Endothelial cell (in vitro differentiated cells): ENCODE measurements at regions not wholly inside any gene's neighbourhood (a gene's known extent, or its start where the extent isn't known, plus 50 kb on each side); places are given as distances from the start of the nearest gene placed in this dataset.
"Not testable (repeated sequence)": the region's sequence is repeated elsewhere in the genome, so short reads cannot be mapped to it uniquely, and the experiment has no call there.

Source experiments
- DNase-seq: peaks from one replicate; pipeline ENCODE4 v3.0.0; 2021; ENCODE audit warnings: low spot score
- H3K27ac Mint-ChIP-seq: one replicate; pipeline ENCODE4 v1.8.0; 2021; ENCODE audit warnings: mixed read lengths, inconsistent platforms; ENCODE audit not compliant: unreplicated experiment
- H3K27me3 Mint-ChIP-seq: one replicate; pipeline ENCODE4 v1.8.0; 2021; ENCODE audit warnings: mild to moderate bottlenecking, moderate library complexity, mixed read lengths, inconsistent platforms; ENCODE audit not compliant: unreplicated experiment
- H3K36me3 Mint-ChIP-seq: one replicate; pipeline ENCODE4 v1.8.0; 2021; ENCODE audit warnings: mild to moderate bottlenecking, low read depth, mixed read lengths, inconsistent platforms; ENCODE audit not compliant: unreplicated experiment
- H3K4me1 Mint-ChIP-seq: one replicate; pipeline ENCODE4 v1.8.0; 2021; ENCODE audit warnings: mild to moderate bottlenecking, mixed read lengths, inconsistent platforms; ENCODE audit not compliant: unreplicated experiment
- H3K4me3 Mint-ChIP-seq: one replicate; pipeline ENCODE4 v1.8.0; 2021; ENCODE audit warnings: mild to moderate bottlenecking, mixed read lengths, inconsistent platforms; ENCODE audit not compliant: unreplicated experiment
- H3K9me3 Mint-ChIP-seq: one replicate; pipeline ENCODE4 v1.8.0; 2021; ENCODE audit warnings: mixed read lengths, inconsistent platforms; ENCODE audit not compliant: unreplicated experiment
- CTCF ChIP-seq: fragments of 200-600 bp; sonication (generic); IDR thresholded peaks from one replicate; pipeline ENCODE4 v1.5.0; 2021; ENCODE audit warnings: antibody characterized with exemption; ENCODE audit not compliant: unreplicated experiment

GRCh38 chr1:189313488-189313887 lies 1164.2 kb downstream of the BRINP3 start:
- H3K4me1 Mint-ChIP-seq: peaks cover 36% of the 10 kb centered on the region

GRCh38 chr1:189315035-189315901 lies 1162.4 kb downstream of the BRINP3 start:
- Mint-ChIP-seq H3K4me3 (no peak overlapping the region), H3K4me1 (peaks cover 40% of the 10 kb centered on the region), H3K36me3 (no peaks in the 10 kb centered on the region), H3K27ac (no peak overlapping the region), H3K9me3 (no peaks in the 10 kb centered on the region), H3K27me3 (no peaks in the 10 kb centered on the region)
- TF ChIP-seq CTCF: no peak
- DNase-seq: no peak

More at GRCh38 chr1:189313488-189313887, 1164.2 kb downstream of the BRINP3 start:
- Mint-ChIP-seq H3K36me3 (no peaks in the 10 kb centered on the region), H3K27ac (peak overlapping the region; percentile 72), H3K27me3 (no peaks in the 10 kb centered on the region), H3K9me3 (no peaks in the 10 kb centered on the region), H3K4me3 (no peak overlapping the region)
- DNase-seq: no peak
- TF ChIP-seq CTCF: no peak

GRCh38 chr1:189323091-189323490 lies 1154.6 kb downstream of the BRINP3 start:
- Mint-ChIP-seq H3K27ac (no peak overlapping the region), H3K4me3 (no peak overlapping the region), H3K9me3 (no peaks in the 10 kb centered on the region), H3K27me3 (peaks cover 2% of the 10 kb centered on the region), H3K36me3 (no peaks in the 10 kb centered on the region), H3K4me1 (peaks cover 3% of the 10 kb centered on the region)
- TF ChIP-seq CTCF: no peak
- DNase-seq: no peak

- not testable (repeated sequence) for H3K4me3 Mint-ChIP-seq, H3K9me3 Mint-ChIP-seq, H3K36me3 Mint-ChIP-seq, H3K4me1 Mint-ChIP-seq, DNase-seq, H3K27ac Mint-ChIP-seq, H3K27me3 Mint-ChIP-seq
These were observed 1146.6 kb downstream of the BRINP3 start for GRCh38 chr1:189331071-189331470.

GRCh38 chr1:189336115-189337100 lies 1141.3 kb downstream of the BRINP3 start:
- H3K27me3 Mint-ChIP-seq: no peaks in the 10 kb centered on the region
- no peaks in the 10 kb centered on the region for H3K4me1 Mint-ChIP-seq
- no peaks in the 10 kb centered on the region for H3K9me3 Mint-ChIP-seq
- no peak overlapping the region for H3K4me3 Mint-ChIP-seq
- H3K27ac Mint-ChIP-seq: no peak overlapping the region
- no peaks in the 10 kb centered on the region for H3K36me3 Mint-ChIP-seq
- no peak for DNase-seq
- no peak for TF ChIP-seq CTCF
